ENCODE measurements at regions not wholly inside any gene's neighbourhood (a gene's known extent, or its start where the extent isn't known, plus 50 kb on each side); places are given as distances from the start of the nearest gene placed in this dataset.
A peak's percentile ranks its signal among the peaks of the same experiment; 100 is the strongest.

DNA sequence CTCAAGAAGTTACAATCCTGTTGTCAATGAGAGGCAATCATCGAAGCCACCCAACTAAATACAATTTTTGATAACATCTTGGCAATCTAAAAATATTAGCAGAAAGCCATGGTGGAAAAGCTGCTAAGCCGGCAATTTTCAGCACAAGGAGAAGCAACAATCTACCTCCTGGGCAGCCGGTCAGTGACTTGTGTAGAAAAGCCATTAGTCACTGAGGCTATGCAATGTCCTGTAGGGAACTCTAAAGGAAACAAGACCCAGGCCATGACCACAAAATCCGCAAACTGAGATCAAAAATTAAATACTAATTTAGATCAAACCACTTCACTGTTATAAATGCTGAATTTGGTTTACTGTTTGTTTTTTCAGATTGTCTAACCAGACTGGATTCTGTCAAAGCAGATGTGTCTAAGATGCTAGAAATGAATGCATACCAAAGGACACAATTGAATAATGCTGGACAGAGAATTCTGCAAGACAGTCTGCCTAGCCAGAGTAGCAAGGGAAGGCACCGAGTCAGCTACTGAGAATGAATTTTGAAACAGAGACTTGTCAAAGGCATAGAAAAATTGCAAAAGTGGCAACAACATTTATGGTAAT, 384.8 kb downstream of the PRELID2 start:
- H3K79me1 ChIP-seq (ENCODE audit: low read depth in 1 of 2, low read length in 2 of 2): no peaks in the 10 kb centered on the region
- no peak overlapping the region for H2BK120ac ChIP-seq (ENCODE audit: low read depth, low read length)
- H3K4me1 ChIP-seq (ENCODE audit: control insufficient read depth, insufficient read depth, low read length): no peaks in the 10 kb centered on the region
- no peak overlapping the region for H3K4me3 ChIP-seq (ENCODE audit: insufficient read depth, low read depth, low read length)
- DNase-seq (peak; percentile 21), ATAC-seq (ENCODE audit: low read depth) (peak; percentile 42; the same call in 1 of the 2 replicates)
- no peak overlapping the region for H3K23ac ChIP-seq (ENCODE audit: low read depth, low read length)
- no peak overlapping the region for H3K4ac ChIP-seq (ENCODE audit: low read depth, low read length)
- dilution Hi-C loops (cut with HindIII; ENCODE audit: low sequenced_read_pairs, unreplicated experiment) (no loop called here), intact Hi-C loops (cut with micrococcal nuclease) (no loop called here), in situ Hi-C loops (cut with MboI; ENCODE audit: low sequenced_read_pairs) (no loop called here)
- no peak overlapping the region for H3K56ac ChIP-seq (ENCODE audit: extremely low read depth, insufficient read depth, low read length)
- no peak overlapping the region for H4K91ac ChIP-seq (ENCODE audit: insufficient read depth, low read depth, low read length)
- H3K27ac ChIP-seq (ENCODE audit: insufficient read depth, low read length): no peak overlapping the region
- TF ChIP-seq FOS (IDR thresholded peaks at IDR 0.05; ENCODE audit: low read depth, low read length) (no peak), CEBPB (IDR thresholded peaks at IDR 0.05; ENCODE audit: low read depth, low read length) (no peak), RCOR1 (IDR thresholded peaks at IDR 0.05; ENCODE audit: insufficient replicate concordance, low read length) (no peak), BHLHE40 (IDR thresholded peaks at IDR 0.05; ENCODE audit: low read depth, low read length) (no peak), CHD1 (IDR thresholded peaks at IDR 0.05; ENCODE audit: low read depth, low read length) (no peak), POLR2A (IDR thresholded peaks at IDR 0.05; ENCODE audit: low read depth, low read length) (no peak), MXI1 (IDR thresholded peaks at IDR 0.05; ENCODE audit: borderline replicate concordance, low read depth, low read length) (no peak), SMC3 (IDR thresholded peaks at IDR 0.05; ENCODE audit: low read depth, low read length) (no peak), RFX5 (IDR thresholded peaks at IDR 0.05; ENCODE audit: low read depth, low read length) (no peak), RAD21 (IDR thresholded peaks at IDR 0.05; ENCODE audit: low read length) (no peak)
- TF ChIP-seq, protein P1, sequence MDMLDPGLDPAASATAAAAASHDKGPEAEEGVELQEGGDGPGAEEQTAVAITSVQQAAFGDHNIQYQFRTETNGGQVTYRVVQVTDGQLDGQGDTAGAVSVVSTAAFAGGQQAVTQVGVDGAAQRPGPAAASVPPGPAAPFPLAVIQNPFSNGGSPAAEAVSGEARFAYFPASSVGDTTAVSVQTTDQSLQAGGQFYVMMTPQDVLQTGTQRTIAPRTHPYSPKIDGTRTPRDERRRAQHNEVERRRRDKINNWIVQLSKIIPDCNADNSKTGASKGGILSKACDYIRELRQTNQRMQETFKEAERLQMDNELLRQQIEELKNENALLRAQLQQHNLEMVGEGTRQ (IDR thresholded peaks at IDR 0.05; ENCODE audit: low read depth, low read length): no peak
- TF ChIP-seq, protein P2, sequence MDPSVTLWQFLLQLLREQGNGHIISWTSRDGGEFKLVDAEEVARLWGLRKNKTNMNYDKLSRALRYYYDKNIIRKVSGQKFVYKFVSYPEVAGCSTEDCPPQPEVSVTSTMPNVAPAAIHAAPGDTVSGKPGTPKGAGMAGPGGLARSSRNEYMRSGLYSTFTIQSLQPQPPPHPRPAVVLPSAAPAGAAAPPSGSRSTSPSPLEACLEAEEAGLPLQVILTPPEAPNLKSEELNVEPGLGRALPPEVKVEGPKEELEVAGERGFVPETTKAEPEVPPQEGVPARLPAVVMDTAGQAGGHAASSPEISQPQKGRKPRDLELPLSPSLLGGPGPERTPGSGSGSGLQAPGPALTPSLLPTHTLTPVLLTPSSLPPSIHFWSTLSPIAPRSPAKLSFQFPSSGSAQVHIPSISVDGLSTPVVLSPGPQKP (IDR thresholded peaks at IDR 0.05; ENCODE audit: borderline replicate concordance, low read depth, low read length): no peak
- H2BK5ac ChIP-seq (ENCODE audit: low read depth, low read length, poor library complexity, severe bottlenecking): no peak overlapping the region
- WGBS, 2 experiments (ENCODE audit: extremely low coverage in 2 of 2, insufficient read length in 1 of 2): no CpG with 5 or more reads among the region's 5 CpGs
- no TSS peak for BruUV-seq (replicated peaks)
- no peaks in the 10 kb centered on the region for H3K9me1 ChIP-seq (ENCODE audit: insufficient read depth, low read length)
- H2BK20ac ChIP-seq (ENCODE audit: low read depth, low read length): no peak overlapping the region
- H3K9me3 ChIP-seq (ENCODE audit: control insufficient read depth, insufficient read depth, low read length): no peaks in the 10 kb centered on the region
- ChIA-PET CTCF (no interaction called here), POLR2A (ENCODE audit: unreplicated experiment) (no interaction called here)
- H3K27me3 ChIP-seq (ENCODE audit: control insufficient read depth, insufficient read depth, low read length): no peaks in the 10 kb centered on the region
- H3K4me2 ChIP-seq (ENCODE audit: low read depth, low read length): no peak overlapping the region
- no peak overlapping the region for H2AK5ac ChIP-seq (ENCODE audit: low read depth, low read length)
- no peak overlapping the region for H3K14ac ChIP-seq (replicated peaks; ENCODE audit: low read depth, low read length)
- no peak overlapping the region for H2AFZ ChIP-seq (replicated peaks; ENCODE audit: low read length, poor library complexity)
- no peaks in the 10 kb centered on the region for H3K36me3 ChIP-seq (ENCODE audit: control insufficient read depth, insufficient read depth, low read length)
- H4K5ac ChIP-seq (ENCODE audit: low read depth, low read length): no peak overlapping the region
- no peak overlapping the region for H4K8ac ChIP-seq (ENCODE audit: low read depth in 2 of 2, low read length in 2 of 2)
- no peak overlapping the region for H3K18ac ChIP-seq (ENCODE audit: low read depth, low read length)
- no peaks in the 10 kb centered on the region for H4K20me1 ChIP-seq (ENCODE audit: insufficient read depth, low read length)
- no peak overlapping the region for H3K9ac ChIP-seq (ENCODE audit: low read depth, low read length)
- no peak overlapping the region for H2AK9ac ChIP-seq (replicated peaks; ENCODE audit: low read depth, low read length, poor library complexity)
- no peak overlapping the region for H2BK15ac ChIP-seq (ENCODE audit: low read depth, low read length)

Data from IMR-90 (cell line).